KMS-11 (cell line): ENCODE measurements at regions not wholly inside any gene's neighbourhood (a gene's known extent, or its start where the extent isn't known, plus 50 kb on each side); places are given as distances from the start of the nearest gene placed in this dataset.

Experiments
- H2AFZ ChIP-seq: fragments of 200-600 bp; sonication (generic); 2 replicates; pipeline ENCODE4 v1.6.1; 2016; ENCODE audit warnings: antibody characterized with exemption, mixed run types, low read depth
- H3K27ac ChIP-seq: fragments of 200-600 bp; sonication (generic); 2 replicates; pipeline ENCODE4 v1.6.1; 2016; ENCODE audit warnings: mild to moderate bottlenecking, mixed run types
- H3K27me3 ChIP-seq: fragments of 200-600 bp; sonication (generic); 2 replicates; pipeline ENCODE4 v1.6.1; 2017; ENCODE audit warnings: mild to moderate bottlenecking, low read depth, mixed run types, moderate library complexity; ENCODE audit not compliant: insufficient read depth
- H3K36me3 ChIP-seq: fragments of 200-600 bp; sonication (generic); 2 replicates; pipeline ENCODE4 v1.6.1; 2017; ENCODE audit warnings: mild to moderate bottlenecking, mixed run types; ENCODE audit not compliant: insufficient read depth
- H3K4me1 ChIP-seq: fragments of 200-600 bp; sonication (generic); 2 replicates; pipeline ENCODE4 v1.6.1; 2016; ENCODE audit warnings: mild to moderate bottlenecking, low read depth, mixed run types; ENCODE audit not compliant: poor library complexity, severe bottlenecking
- H3K4me2 ChIP-seq: fragments of 200-600 bp; sonication (generic); 2 replicates; pipeline ENCODE4 v1.7.0; 2016; ENCODE audit warnings: mild to moderate bottlenecking, mixed run types
- H3K4me3 ChIP-seq: fragments of 200-600 bp; sonication (generic); IDR thresholded peaks from 2 replicates; pipeline ENCODE4 v1.6.1; 2017; ENCODE audit warnings: low read depth, low read length, mixed read lengths; ENCODE audit not compliant: insufficient read depth
- H3K79me2 ChIP-seq: fragments of 200-600 bp; sonication (generic); 2 replicates; pipeline ENCODE4 v1.6.1; 2016; ENCODE audit warnings: low read depth, mixed run types; ENCODE audit not compliant: insufficient read depth
- H3K9ac ChIP-seq: fragments of 200-600 bp; sonication (generic); 2 replicates; pipeline ENCODE4 v1.6.1; 2016; ENCODE audit warnings: mild to moderate bottlenecking, mixed run types
- H4K20me1 ChIP-seq: fragments of 200-600 bp; sonication (generic); 2 replicates; pipeline ENCODE4 v1.6.1; 2016; ENCODE audit warnings: mild to moderate bottlenecking, mixed run types; ENCODE audit not compliant: insufficient read depth
- CTCF ChIP-seq: fragments of 200-600 bp; sonication (generic); conservative IDR thresholded peaks from 2 replicates; pipeline ENCODE4 v1.6.1; 2017; ENCODE audit warnings: low read depth, mild to moderate bottlenecking, antibody characterized with exemption, low read length, moderate library complexity, mixed read lengths

DNA sequence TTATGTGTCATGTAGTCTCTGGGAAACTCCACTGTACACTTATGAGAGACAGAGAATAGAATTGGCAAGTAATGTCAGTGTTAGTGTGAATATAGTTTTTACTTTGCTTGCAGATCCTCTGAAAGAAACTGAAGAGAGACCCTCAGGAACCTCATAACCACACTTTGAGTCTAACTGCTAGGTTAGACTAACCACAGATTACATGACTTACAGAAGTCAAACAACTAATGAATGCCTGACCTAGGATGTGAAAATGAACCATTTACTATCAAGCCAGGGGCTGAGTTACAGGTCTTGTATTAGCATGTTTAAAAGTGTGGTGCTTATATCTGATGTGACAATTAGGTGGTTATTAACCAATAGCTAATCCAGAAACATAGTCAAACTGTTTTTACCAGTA, 280.4 kb upstream of the LRATD1 start:
- Histone ChIP-seq H3K4me1 (no peaks in the 10 kb centered on the region), H3K9ac (no peak overlapping the region), H4K20me1 (no peaks in the 10 kb centered on the region), H3K4me3 (no peak overlapping the region), H3K36me3 (no peaks in the 10 kb centered on the region), H3K79me2 (no peaks in the 10 kb centered on the region), H3K27me3 (no peaks in the 10 kb centered on the region), H2AFZ (no peak overlapping the region), H3K27ac (no peak overlapping the region), H3K4me2 (no peak overlapping the region)
- TF ChIP-seq CTCF, result no peak

GRCh38 chr2:14354231-14354630, 278.3 kb upstream of the LRATD1 start:
- H3K27me3 ChIP-seq, result no peaks in the 10 kb centered on the region
- no peak for TF ChIP-seq CTCF
- no peak overlapping the region for H3K4me3 ChIP-seq
- no peaks in the 10 kb centered on the region for H3K36me3 ChIP-seq
- H3K27ac ChIP-seq, result no peak overlapping the region
- H3K79me2 ChIP-seq, result no peaks in the 10 kb centered on the region
- H4K20me1 ChIP-seq, result no peaks in the 10 kb centered on the region
- no peak overlapping the region for H2AFZ ChIP-seq
- no peaks in the 10 kb centered on the region for H3K4me1 ChIP-seq
- H3K9ac ChIP-seq, result no peak overlapping the region
- H3K4me2 ChIP-seq, result no peak overlapping the region

DNA sequence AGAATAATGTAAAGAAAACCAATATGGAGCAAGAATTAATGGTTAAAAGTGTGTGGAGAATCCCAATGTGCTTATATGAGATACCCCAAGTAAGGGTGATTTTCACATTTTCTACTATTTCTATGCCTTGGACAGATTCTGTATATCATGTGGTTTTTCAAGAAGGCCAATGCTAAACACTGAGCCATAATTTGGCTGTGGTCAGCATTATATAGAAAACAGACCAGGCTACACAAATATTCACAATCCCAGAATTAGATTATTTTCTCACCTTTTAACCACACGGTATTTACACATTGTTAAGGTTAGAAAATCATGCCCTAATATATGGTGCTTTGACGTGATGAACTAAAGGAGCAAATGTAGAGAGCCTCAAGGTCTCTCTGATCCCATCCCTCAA, 277.4 kb upstream of the LRATD1 start:
- TF ChIP-seq CTCF, result no peak
- no peak overlapping the region for H3K27ac ChIP-seq
- H3K4me2 ChIP-seq, result no peak overlapping the region
- no peak overlapping the region for H2AFZ ChIP-seq
- H3K36me3 ChIP-seq, result no peaks in the 10 kb centered on the region
- no peaks in the 10 kb centered on the region for H4K20me1 ChIP-seq
- no peaks in the 10 kb centered on the region for H3K4me1 ChIP-seq
- no peaks in the 10 kb centered on the region for H3K27me3 ChIP-seq
- H3K9ac ChIP-seq, result no peak overlapping the region
- no peak overlapping the region for H3K4me3 ChIP-seq
- H3K79me2 ChIP-seq, result no peaks in the 10 kb centered on the region

DNA sequence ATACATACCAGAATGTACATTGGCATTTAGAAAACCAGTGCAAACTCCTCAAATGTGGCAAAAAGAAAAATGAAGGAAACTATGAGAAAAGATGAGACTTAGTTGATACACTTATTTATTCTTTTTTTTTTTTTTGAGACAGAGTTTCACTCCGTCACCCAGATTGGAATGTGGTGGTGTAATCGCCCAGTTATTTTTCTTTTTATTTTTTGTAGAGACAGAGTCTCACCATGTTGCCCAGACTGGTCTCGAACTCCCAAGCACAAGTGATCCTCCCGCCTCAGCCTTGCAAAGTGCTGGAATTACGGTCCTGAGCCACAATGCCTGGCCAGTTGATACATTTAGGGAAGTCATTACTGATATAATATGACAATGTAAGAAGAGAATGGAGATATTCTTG, 274.2 kb upstream of the LRATD1 start:
- H3K4me3 ChIP-seq, result no peak overlapping the region
- no peak for TF ChIP-seq CTCF
- no peaks in the 10 kb centered on the region for H3K79me2 ChIP-seq
- H3K4me2 ChIP-seq, result no peak overlapping the region
- no peak overlapping the region for H3K27ac ChIP-seq
- no peaks in the 10 kb centered on the region for H3K4me1 ChIP-seq
- no peaks in the 10 kb centered on the region for H3K27me3 ChIP-seq
- H2AFZ ChIP-seq, result no peak overlapping the region
- no peaks in the 10 kb centered on the region for H4K20me1 ChIP-seq
- no peak overlapping the region for H3K9ac ChIP-seq
- H3K36me3 ChIP-seq, result no peaks in the 10 kb centered on the region

DNA sequence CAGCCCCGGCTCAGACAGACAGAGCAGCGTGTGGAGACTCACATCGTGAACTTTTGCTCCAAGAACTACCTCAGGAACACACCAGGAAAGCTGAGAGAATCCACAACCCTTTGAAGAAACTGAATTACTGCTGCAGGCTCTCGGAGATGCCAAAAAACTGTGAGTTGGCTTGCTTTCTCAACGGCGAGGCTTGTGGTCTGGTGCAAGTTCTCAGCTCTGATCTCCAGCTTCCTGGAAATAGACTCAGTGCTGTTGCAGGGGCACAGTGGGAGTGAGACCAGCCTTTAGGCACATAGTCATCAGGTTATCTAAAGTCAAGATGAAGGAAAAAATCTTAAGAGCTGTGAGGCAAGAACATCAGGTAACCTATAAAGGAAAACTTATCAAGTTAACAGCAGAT, 273.7 kb upstream of the LRATD1 start:
- H3K79me2 ChIP-seq, result no peaks in the 10 kb centered on the region
- H3K27ac ChIP-seq, result no peak overlapping the region
- no peaks in the 10 kb centered on the region for H3K36me3 ChIP-seq
- H3K4me3 ChIP-seq, result no peak overlapping the region
- H3K4me2 ChIP-seq, result no peak overlapping the region
- no peak overlapping the region for H3K9ac ChIP-seq
- H3K27me3 ChIP-seq, result no peaks in the 10 kb centered on the region
- TF ChIP-seq CTCF, result no peak
- no peak overlapping the region for H2AFZ ChIP-seq
- H3K4me1 ChIP-seq, result no peaks in the 10 kb centered on the region
- H4K20me1 ChIP-seq, result no peaks in the 10 kb centered on the region
